ENCODE measurements at regions not wholly inside any gene's neighbourhood (a gene's known extent, or its start where the extent isn't known, plus 50 kb on each side); places are given as distances from the start of the nearest gene placed in this dataset.

DNA sequence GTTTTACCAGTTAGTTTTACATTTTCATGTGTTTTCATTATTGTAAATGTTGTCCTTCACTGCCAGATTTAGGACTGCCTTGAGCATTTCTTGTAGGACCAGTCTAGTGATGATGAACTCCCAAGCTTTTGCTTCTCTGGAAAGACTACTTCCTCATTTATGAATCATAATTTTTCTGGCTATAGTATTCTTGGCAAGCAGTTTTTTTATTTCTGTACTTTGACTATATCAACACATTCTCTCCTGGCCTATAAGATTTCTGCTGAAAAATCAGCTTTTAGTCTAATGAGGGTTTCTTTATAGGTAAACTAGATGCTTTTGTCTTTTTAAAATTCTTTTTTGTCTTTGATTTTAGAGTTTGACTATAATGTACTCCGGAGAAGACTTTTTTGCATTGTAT lies 256.8 kb upstream of the GRAMD2B start (continued):
- no peak for TF ChIP-seq RCOR1 (conservative IDR thresholded peaks at IDR 0.05; ENCODE audit: low read depth, low read length)
- TF ChIP-seq RB1 (IDR thresholded peaks at IDR 0.05; ENCODE audit: borderline replicate concordance) = no peak
- TF ChIP-seq NR2F1 (conservative IDR thresholded peaks at IDR 0.05) = no peak
- TF ChIP-seq ETV6 (conservative IDR thresholded peaks at IDR 0.05 in 1 of 2, IDR thresholded peaks at IDR 0.05 in 1 of 2; ENCODE audit: borderline replicate concordance in 1 of 2, low read depth in 1 of 2) = no peak
- no peak for TF ChIP-seq NR2C2 (IDR thresholded peaks at IDR 0.05; ENCODE audit: borderline replicate concordance, control insufficient read depth, insufficient read length, low read depth)
- TF ChIP-seq, protein P1, sequence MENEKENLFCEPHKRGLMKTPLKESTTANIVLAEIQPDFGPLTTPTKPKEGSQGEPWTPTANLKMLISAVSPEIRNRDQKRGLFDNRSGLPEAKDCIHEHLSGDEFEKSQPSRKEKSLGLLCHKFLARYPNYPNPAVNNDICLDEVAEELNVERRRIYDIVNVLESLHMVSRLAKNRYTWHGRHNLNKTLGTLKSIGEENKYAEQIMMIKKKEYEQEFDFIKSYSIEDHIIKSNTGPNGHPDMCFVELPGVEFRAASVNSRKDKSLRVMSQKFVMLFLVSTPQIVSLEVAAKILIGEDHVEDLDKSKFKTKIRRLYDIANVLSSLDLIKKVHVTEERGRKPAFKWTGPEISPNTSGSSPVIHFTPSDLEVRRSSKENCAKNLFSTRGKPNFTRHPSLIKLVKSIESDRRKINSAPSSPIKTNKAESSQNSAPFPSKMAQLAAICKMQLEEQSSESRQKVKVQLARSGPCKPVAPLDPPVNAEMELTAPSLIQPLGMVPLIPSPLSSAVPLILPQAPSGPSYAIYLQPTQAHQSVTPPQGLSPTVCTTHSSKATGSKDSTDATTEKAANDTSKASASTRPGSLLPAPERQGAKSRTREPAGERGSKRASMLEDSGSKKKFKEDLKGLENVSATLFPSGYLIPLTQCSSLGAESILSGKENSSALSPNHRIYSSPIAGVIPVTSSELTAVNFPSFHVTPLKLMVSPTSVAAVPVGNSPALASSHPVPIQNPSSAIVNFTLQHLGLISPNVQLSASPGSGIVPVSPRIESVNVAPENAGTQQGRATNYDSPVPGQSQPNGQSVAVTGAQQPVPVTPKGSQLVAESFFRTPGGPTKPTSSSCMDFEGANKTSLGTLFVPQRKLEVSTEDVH (IDR thresholded peaks at IDR 0.05; ENCODE audit: low read depth, partially characterized antibody) = no peak
- no peak for TF ChIP-seq ZNF217 (IDR thresholded peaks at IDR 0.05)
- TF ChIP-seq CREM (IDR thresholded peaks at IDR 0.05; ENCODE audit: low read depth) = no peak
- no peak for TF ChIP-seq TCF12 (IDR thresholded peaks at IDR 0.05; ENCODE audit: low read depth, low read length)
- TF ChIP-seq SMAD1 (IDR thresholded peaks at IDR 0.05; ENCODE audit: low read depth, partially characterized antibody) = no peak
- TF ChIP-seq POLR2A (IDR thresholded peaks at IDR 0.05; ENCODE audit: low read depth, low read length) = no peak
- no peak for TF ChIP-seq CBFB (IDR thresholded peaks at IDR 0.05; ENCODE audit: low read depth)
- TF ChIP-seq PAX5 (IDR thresholded peaks at IDR 0.05; ENCODE audit: borderline replicate concordance, low read depth, low read length) = no peak
- no peak for TF ChIP-seq JUNB (IDR thresholded peaks at IDR 0.05)

Data from GM12878 (cell line).